ENCODE measurements at regions not wholly inside any gene's neighbourhood (a gene's known extent, or its start where the extent isn't known, plus 50 kb on each side); places are given as distances from the start of the nearest gene placed in this dataset.
"Not testable (repeated sequence)": the region's sequence is repeated elsewhere in the genome, so short reads cannot be mapped to it uniquely, and the experiment has no call there.

DNA sequence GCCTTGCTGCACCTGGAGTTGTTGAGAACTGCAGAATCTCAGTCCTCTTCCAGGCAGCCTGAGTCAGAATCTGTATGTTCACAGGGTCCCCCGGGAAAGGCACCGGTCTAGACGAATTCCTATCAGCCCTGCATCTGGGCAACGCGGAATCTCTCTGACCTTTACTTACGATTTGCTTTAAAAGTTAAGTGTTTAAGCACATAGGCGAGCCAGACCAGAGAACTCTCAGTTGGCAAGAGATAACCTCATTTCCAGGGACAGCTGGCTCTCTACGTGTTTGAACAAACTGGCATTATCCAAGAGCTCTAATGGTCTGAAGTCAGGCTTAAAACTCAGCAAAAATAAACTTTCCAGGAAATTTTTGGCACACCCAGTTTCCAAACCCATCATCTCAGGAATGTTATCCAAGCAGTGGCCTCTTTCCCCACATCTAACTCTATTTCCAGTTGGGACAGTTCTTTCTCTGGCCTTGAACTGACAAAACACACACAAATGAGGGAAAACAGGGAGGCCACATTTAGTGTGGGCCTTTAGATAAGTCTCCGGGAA is 53.4 kb downstream of the HES1 start:
- H3K27ac ChIP-seq (ENCODE audit: low read depth, low read length), result no peak overlapping the region
- 23 to 58% (median 51%) methylated on average over 9 of the region's 9 CpGs for WGBS, 3 donors

DNA sequence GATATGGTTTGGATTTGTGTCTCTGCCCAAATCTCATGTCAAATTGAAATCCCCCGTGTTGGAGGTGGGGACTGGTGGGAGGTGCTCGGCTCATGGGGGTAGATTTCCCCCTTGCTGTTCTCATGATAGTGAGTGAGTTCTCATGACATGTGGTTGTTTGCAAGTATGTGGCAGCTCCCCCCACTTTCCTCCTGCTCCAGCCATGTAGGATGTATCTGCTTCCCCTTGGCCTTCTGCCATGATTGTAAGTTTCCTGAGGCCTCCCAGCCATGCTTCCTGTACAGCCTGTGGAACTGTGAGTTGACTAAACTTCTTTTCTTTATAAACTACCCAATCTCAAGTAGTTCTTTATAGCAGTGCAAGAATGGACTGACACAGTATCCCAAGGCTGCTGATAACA is 55.9 kb downstream of the HES1 start:
- WGBS, 3 donors, result 49 to 88% (median 78%) methylated on average over 2 of the region's 2 CpGs
- H3K27ac ChIP-seq (ENCODE audit: low read depth, low read length), result not testable (repeated sequence)

DNA sequence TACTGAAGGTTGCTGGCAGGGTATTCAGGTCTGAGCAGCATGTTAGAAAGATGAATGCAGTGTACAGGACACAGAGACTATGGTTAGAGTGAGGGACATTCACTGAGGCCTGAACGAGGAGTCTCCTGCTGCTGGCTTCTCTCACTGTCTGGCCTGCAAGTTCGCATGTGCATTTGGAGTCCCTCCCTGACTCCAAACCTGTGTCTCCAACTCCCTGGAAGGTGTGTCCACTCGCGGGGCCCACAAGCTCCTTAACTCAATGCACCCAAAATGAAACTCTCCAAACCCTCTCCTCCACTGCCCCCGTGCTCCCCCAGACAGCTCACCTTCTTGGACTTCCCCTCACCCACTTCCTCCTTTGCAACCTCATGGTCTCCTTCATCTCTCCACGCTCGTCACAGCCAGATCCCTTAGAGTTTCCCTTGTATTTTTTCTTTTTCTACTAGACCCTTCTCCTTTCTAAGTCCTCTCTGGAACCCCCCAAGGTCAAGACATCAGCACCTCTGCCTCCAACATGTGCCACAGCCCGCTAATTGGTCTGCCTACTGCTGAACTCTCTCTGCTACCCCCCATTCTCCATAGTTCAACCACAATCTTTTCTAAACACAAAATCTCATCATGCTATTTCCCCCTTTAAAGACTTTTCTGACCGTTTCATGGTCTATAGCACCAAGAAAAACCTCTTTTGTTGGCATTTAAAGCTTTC is 58.3 kb downstream of the HES1 start:
- 67 to 87% (median 73%) methylated on average over 9 of the region's 9 CpGs for WGBS, 3 donors
- no peak overlapping the region for H3K27ac ChIP-seq (ENCODE audit: low read depth, low read length)

GRCh38 chr3:194194757-194195085 is 58.8 kb downstream of the HES1 start:
- WGBS, 3 donors, result 88 to 96% (median 92%) methylated on average over 1 of the region's 1 CpG
- no peak overlapping the region for H3K27ac ChIP-seq (ENCODE audit: low read depth, low read length)

DNA sequence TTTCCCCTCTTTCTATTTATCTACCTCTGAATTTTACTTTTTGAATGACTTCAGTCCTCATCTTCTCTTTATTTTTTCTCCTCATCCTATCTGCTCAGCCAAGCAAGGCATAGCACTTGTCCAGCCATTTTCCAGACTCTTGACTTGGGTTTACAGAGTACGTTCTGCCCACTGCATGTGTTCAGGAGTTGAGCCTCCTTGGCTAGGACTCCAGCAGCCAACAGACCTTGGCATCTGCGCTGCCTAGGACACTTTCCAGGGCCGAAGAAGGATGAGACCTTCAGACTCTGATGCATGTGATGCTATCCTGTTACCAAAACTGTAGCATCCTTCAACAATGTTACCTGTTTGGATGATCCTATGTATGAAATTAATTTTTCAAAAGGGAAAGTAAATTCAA is 59.7 kb downstream of the HES1 start:
- WGBS, 3 donors, result 94 to 98% (median 96%) methylated on average over 3 of the region's 3 CpGs
- H3K27ac ChIP-seq (ENCODE audit: low read depth, low read length), result no peak overlapping the region

- no peak overlapping the region for H3K27ac ChIP-seq (ENCODE audit: low read depth, low read length)
Measured at GRCh38 chr3:194196876-194197275, 60.9 kb downstream of the HES1 start.

GRCh38 chr3:194197396-194197960 is 61.5 kb downstream of the HES1 start:
- no peak overlapping the region for H3K27ac ChIP-seq (ENCODE audit: low read depth, low read length)
- WGBS, 3 donors, result 88 to 93% (median 92%) methylated on average over 7 of the region's 7 CpGs

More at GRCh38 chr3:194196876-194197275, 60.9 kb downstream of the HES1 start:
- 90 to 92% (median 90%) methylated on average over 9 of the region's 9 CpGs for WGBS, 3 donors

DNA sequence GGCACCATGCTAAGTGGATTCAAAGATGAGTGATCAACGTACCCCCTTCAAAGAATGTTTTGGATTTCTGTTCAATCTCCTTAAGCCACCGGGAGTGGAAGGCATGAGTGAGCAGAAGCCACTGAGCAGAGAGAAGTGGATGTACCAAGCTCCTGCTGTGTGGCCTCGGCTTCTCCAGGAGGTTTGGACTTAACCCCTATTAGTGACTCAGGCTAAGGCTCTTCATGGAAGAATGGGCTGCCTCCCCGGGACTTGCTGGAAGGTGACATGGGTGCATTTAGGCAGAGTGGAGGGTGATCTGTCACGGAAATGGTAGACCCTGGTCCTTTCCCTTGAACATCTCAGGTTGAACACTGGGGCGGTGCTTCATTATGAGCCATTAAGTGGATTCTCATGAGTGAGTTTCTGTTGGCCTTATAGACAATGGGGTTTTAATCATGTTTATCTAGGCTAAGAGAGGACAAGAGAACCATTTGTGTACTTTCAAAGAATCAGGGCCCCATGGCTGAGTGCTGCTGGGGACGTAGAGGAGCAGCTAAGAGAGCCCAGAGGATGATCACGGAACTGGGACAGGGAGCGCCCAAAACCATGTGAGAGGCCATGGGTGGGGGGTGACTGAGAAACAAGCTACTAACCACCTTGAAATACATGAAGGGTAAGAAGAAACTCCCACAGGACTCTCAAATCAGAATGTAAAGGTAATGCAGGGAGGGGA is 62.2 kb downstream of the HES1 start:
- no peak overlapping the region for H3K27ac ChIP-seq (ENCODE audit: low read depth, low read length)
- WGBS, 3 donors, result 93 to 97% (median 94%) methylated on average over 9 of the region's 9 CpGs

- WGBS, 3 donors, result 82 to 91% (median 87%) methylated on average over 3 of the region's 3 CpGs
- H3K27ac ChIP-seq (ENCODE audit: low read depth, low read length), result no peak overlapping the region
Measured at GRCh38 chr3:194198938-194199337, 63.0 kb downstream of the HES1 start.

- H3K27ac ChIP-seq (ENCODE audit: low read depth, low read length), result no peak overlapping the region
- WGBS, 3 donors, result 66 to 76% (median 69%) methylated on average over 6 of the region's 6 CpGs
Measured at GRCh38 chr3:194200422-194201081, 64.6 kb downstream of the HES1 start.

DNA sequence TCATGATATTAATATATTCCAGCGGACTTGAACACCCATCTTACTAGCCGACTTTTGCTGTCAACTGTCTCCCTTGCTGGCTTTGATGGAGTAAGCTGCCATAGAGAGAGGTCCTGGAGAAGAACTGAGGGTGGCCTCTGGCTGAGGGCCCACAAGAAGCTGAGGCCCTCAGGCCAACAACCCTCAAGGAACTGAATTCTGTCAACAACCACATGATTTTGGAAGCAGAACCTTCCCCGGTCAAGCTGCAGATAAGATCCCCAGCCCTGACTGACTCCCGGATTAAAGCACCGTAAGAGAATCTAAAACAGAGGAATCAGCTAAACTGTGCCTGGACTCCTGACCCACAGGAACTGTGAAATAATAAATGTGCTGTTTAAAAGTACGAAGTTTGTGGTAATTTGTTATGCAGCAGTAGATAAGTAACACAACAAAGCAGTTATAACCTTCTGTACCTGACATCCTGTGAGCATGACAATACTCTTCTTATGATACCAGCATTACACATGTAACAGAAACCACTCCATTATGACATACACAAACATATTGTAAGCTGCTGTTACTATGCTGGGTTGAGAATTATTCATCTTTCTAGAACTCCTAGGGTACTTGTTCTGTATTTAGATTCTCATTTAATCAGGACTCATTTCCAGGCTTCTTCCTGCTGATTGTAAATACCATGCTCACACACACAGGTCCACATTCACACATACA is 66.2 kb downstream of the HES1 start:
- WGBS, 3 donors, result 82 to 93% (median 92%) methylated on average over 6 of the region's 6 CpGs
- no peak overlapping the region for H3K27ac ChIP-seq (ENCODE audit: low read depth, low read length)

DNA sequence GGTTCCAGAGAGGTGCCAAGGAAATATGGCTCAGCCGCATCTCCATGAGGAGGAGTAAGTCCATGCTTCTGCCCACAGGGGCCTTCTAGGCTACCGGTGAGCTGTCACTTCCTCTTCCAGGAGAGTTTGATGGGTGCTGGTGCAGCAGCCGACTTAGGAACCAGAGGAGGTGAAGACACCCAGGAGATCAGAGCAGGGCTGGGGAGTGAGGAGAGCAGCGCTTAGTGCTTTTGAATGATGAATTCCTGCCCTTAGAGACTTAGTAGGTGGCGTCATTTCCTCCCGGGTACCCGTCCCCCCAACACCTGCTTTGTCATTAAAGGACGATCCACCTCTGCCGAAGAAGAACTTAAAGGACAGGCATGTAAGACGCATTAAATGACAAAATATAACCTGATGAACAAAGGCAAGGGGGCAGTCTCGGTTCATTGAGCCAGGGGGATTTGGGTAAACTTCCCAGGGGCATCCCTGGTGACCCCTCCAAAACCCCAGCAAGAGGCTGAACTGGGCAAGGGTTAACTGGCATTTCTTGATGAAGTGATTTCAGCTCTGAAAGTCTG is 67.6 kb downstream of the HES1 start:
- 54 to 81% (median 60%) methylated on average over 11 of the region's 11 CpGs for WGBS, 3 donors
- no peak overlapping the region for H3K27ac ChIP-seq (ENCODE audit: low read depth, low read length)

DNA sequence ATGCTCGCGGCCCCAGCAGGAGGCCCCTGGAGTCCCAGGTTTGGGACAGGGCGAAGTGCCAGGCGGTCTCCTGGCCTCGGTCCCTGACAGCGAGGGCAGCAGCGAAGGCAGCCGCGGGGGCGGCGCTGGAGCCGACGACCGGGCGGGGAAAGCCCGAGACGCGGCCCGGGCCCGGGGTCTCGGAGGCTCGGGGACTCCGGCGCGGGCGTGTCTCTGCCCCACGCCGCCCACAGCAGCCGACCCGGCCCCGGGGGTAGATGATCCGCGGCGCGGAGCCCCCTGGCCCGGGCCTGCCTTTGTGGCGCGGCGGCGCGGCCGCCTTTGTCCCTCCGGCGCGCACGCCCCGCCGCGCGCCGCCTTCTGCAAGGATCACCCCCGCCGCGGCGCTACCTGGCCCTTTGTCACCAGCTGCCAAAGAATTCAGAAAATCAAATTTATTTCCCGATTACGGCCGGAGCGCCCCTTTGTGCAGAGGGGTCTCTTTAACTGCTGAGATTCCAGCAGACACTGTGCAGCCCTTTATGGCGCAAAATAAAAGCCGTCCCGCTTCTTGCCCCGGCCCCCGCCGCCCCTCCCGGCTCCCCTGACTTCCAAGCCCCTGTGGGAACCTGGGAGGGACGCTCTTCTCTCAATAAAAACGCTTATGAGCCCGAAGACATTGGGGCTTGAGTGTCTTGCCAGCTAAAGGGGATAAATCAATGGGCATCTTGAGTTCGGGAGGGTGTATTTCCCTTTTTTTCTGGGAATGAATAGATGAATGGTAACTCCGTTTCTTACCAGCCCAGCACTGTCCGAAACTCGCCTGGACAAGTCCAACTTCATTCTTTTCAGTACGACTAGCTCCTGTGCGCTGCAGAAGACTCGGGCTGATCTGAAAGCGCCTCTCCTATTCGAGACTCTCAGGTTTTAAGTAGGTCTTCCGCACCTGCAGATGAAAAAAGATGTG is 68.4 kb downstream of the HES1 start:
- no peak overlapping the region for H3K27ac ChIP-seq (ENCODE audit: low read depth, low read length)
- WGBS, 3 donors, result 24 to 32% (median 28%) methylated on average over 63 to 79 of the region's 79 CpGs

DNA sequence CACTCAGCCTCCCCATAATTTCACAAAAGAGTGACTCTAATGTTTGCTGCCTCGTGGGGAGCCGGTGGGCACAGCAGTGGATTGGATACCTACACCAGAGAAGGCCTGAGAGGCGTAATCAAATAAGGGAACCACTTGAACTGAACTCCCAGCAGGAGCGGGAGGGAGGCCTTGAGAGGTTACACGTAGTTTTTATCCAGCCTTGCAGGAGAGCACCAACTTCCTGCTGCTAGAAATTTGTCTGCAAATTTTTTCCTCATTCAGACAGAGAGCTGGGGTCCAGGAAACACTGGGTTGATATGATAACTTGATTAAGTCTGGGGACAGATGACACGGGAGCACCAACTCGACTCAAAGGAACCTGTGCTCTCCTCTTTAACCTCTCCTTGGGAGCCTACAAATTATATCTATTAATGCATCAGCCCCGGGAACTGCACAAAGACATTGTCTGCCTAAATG is 69.8 kb downstream of the HES1 start:
- no peak overlapping the region for H3K27ac ChIP-seq (ENCODE audit: low read depth, low read length)
- 50 to 67% (median 63%) methylated on average over 8 of the region's 8 CpGs for WGBS, 3 donors

DNA sequence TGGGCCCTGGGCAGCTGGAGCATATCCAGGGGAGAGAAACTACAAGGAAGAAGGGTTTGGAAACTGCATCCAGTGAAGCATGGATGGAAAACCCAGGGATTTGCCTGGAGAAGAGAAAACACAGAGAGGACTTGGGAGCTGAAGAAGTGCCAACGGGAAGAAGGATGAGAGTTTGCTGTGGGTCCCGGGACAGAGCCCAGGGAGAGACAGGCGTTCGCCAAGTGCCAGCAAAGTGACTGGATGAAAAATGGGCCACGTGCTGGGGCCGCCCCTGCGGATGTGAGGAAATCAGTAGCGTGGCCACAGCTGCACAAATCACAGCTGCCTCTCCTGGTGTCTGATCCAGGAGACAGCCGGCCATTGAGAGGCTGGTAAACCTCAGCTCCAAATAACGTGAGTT is 70.4 kb downstream of the HES1 start:
- WGBS, 3 donors, result 6 to 29% (median 11%) methylated on average over 10 of the region's 10 CpGs
- no peak overlapping the region for H3K27ac ChIP-seq (ENCODE audit: low read depth, low read length)

DNA sequence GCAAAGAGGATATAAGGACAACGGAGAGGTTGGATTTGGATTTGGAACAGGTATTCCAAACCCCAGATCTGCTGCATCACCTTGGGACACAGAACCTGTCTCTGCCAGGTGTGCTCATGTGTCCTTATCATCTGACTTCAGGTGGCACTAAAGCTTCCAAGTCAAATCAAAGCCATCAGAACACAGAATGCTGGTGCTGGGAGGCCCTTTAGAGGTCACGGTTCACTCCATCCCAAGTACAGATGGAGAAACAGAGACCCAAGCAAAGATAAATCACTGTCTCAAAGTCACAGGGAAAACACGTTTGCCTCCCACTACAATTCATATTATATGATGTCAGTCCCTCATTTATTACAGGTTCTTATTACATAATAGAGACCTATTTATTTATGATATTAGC is 72.8 kb downstream of the HES1 start:
- WGBS, 3 donors, result 59 to 90% (median 89%) methylated on average over 3 of the region's 3 CpGs

More for the DNA sequence above, 72.8 kb downstream of the HES1 start:
- no peak overlapping the region for H3K27ac ChIP-seq (ENCODE audit: low read depth, low read length)

Data from adipose tissue (tissue), 3 donors.